Upper lobe of left lung (tissue), 4 donors: ENCODE measurements at regions not wholly inside any gene's neighbourhood (a gene's known extent, or its start where the extent isn't known, plus 50 kb on each side); places are given as distances from the start of the nearest gene placed in this dataset.

Source experiments
- EP300 ChIP-seq, 4 donors: sonication (generic); formaldehyde crosslinking; IDR thresholded peaks; one replicate each; pipeline ENCODE4 v1.5.1; 2017; ENCODE audit warnings: antibody characterized with exemption in 4 of 4, control low read depth in 2 of 4
- POLR2A ChIP-seq, 4 donors: fragments of 450-650 bp; IDR thresholded peaks; one replicate each; pipeline ENCODE4 v1.5.1; 2016 to 2017; ENCODE audit warnings: antibody characterized with exemption in 4 of 4, mild to moderate bottlenecking in 2 of 4
- POLR2AphosphoS5 ChIP-seq, 2 donors: sonication (generic); formaldehyde crosslinking; IDR thresholded peaks; one replicate each; pipeline ENCODE4 v1.5.1; 2017; ENCODE audit warnings: antibody characterized with exemption in 2 of 2
- TF ChIP-seq, protein P1 (sequence below), 6 experiments: fragments of 450-650 bp in 4 of 6; fragments of 200-600 bp in 2 of 6; sonication (generic) in 2 of 6; IDR thresholded peaks; one replicate each; pipeline ENCODE4 v1.5.1; 2016 to 2019; ENCODE audit warnings: antibody characterized with exemption in 6 of 6

DNA sequence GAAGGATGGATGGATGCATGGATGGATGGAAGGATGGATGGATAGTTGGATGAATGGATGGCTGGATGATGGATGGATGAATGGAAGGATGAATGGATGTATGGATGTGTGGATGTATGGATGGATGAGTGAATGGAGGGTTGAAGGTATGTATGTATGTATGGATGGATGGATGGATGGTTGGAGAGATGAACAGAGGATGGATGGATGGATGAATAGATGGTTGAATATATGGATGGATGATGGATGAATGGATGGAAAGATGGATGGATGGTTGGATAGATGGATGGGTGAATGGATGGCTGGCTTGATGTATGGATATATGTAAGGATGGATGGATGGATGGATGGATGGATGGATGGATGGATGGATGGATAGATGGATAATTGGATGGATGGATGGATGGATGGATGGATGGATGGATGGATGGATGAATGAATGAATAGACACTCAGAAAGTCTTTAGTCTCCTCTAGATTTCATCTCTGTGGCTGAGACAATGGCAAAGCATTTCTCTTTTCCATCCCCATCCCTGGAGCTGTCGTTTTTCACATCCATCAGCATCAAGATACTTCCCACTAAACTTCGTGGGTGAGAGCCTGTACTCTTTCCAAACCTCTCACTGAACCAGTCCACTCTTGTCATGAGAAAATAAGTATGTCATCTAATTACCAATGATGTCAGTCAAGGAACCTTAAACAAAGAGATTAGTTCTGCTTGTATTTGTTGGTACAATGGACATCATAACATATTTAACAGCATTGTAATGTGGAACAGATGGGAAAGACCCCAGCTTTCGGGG, 74.8 kb upstream of the CLMN start:
- TF ChIP-seq POLR2A (IDR thresholded peaks at IDR 0.05): no peak
- TF ChIP-seq, protein P1, sequence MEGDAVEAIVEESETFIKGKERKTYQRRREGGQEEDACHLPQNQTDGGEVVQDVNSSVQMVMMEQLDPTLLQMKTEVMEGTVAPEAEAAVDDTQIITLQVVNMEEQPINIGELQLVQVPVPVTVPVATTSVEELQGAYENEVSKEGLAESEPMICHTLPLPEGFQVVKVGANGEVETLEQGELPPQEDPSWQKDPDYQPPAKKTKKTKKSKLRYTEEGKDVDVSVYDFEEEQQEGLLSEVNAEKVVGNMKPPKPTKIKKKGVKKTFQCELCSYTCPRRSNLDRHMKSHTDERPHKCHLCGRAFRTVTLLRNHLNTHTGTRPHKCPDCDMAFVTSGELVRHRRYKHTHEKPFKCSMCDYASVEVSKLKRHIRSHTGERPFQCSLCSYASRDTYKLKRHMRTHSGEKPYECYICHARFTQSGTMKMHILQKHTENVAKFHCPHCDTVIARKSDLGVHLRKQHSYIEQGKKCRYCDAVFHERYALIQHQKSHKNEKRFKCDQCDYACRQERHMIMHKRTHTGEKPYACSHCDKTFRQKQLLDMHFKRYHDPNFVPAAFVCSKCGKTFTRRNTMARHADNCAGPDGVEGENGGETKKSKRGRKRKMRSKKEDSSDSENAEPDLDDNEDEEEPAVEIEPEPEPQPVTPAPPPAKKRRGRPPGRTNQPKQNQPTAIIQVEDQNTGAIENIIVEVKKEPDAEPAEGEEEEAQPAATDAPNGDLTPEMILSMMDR (IDR thresholded peaks at IDR 0.05): no peak
- TF ChIP-seq EP300 (IDR thresholded peaks at IDR 0.05): no peak
- no peak for TF ChIP-seq POLR2AphosphoS5 (IDR thresholded peaks at IDR 0.05)
